ENCODE measurements at regions not wholly inside any gene's neighbourhood (a gene's known extent, or its start where the extent isn't known, plus 50 kb on each side); places are given as distances from the start of the nearest gene placed in this dataset.
A peak's percentile ranks its signal among the peaks of the same experiment; 100 is the strongest.
"Not testable (repeated sequence)": the region's sequence is repeated elsewhere in the genome, so short reads cannot be mapped to it uniquely, and the experiment has no call there.

GRCh38 chr4:79266136-79266535 lies 59.7 kb downstream of the NAA11 start:
- no peak for DNase-seq

- no peak for DNase-seq
These were observed 66.6 kb downstream of the NAA11 start for GRCh38 chr4:79259242-79259641.

- no peak for DNase-seq
These were observed 67.2 kb downstream of the NAA11 start for GRCh38 chr4:79258614-79259176.

- DNase-seq = no peak
These were observed 67.8 kb downstream of the NAA11 start for GRCh38 chr4:79257953-79258613.

GRCh38 chr4:79255793-79256192 lies 70.1 kb downstream of the NAA11 start:
- DNase-seq = no peak

GRCh38 chr4:79253924-79254323 lies 71.9 kb downstream of the NAA11 start:
- no peak for DNase-seq

- no peak for DNase-seq
These were observed 72.7 kb downstream of the NAA11 start for GRCh38 chr4:79253168-79253567.

- DNase-seq = no peak
These were observed 75.0 kb downstream of the NAA11 start for GRCh38 chr4:79250887-79251286.

- no peak for DNase-seq
These were observed 75.9 kb downstream of the NAA11 start for GRCh38 chr4:79249881-79250503.

GRCh38 chr4:79248610-79249009 lies 77.3 kb downstream of the NAA11 start:
- DNase-seq = no peak

GRCh38 chr4:79247695-79248394 lies 78.0 kb downstream of the NAA11 start:
- no peak for DNase-seq

GRCh38 chr4:79245200-79245940 lies 80.5 kb downstream of the NAA11 start:
- DNase-seq = not testable (repeated sequence)

- peak; percentile 34 for DNase-seq
These were observed 84.0 kb downstream of the NAA11 start for GRCh38 chr4:79241846-79242245.

GRCh38 chr4:79237851-79238250 lies 88.0 kb downstream of the NAA11 start:
- DNase-seq = no peak

- no peak for DNase-seq
These were observed 89.1 kb downstream of the NAA11 start for GRCh38 chr4:79236785-79237184.

- no peak for DNase-seq
These were observed 90.8 kb downstream of the NAA11 start for GRCh38 chr4:79235095-79235494.

- no peak for DNase-seq
These were observed 92.0 kb downstream of the NAA11 start for GRCh38 chr4:79233820-79234219.

- DNase-seq = no peak
These were observed 93.3 kb downstream of the NAA11 start for GRCh38 chr4:79232540-79232939.

GRCh38 chr4:79227860-79228259 lies 98.0 kb downstream of the NAA11 start:
- DNase-seq = no peak

- no peak for DNase-seq
These were observed 100.5 kb downstream of the NAA11 start for GRCh38 chr4:79225360-79225759.

GRCh38 chr4:79224777-79225104 lies 101.1 kb downstream of the NAA11 start:
- DNase-seq = no peak

- DNase-seq = no peak
These were observed 101.7 kb downstream of the NAA11 start for GRCh38 chr4:79223993-79224776.

- no peak for DNase-seq
These were observed 108.8 kb downstream of the NAA11 start for GRCh38 chr4:79217025-79217424.

Data from EL (cell line).